ENCODE measurements at regions not wholly inside any gene's neighbourhood (a gene's known extent, or its start where the extent isn't known, plus 50 kb on each side); places are given as distances from the start of the nearest gene placed in this dataset.

DNA sequence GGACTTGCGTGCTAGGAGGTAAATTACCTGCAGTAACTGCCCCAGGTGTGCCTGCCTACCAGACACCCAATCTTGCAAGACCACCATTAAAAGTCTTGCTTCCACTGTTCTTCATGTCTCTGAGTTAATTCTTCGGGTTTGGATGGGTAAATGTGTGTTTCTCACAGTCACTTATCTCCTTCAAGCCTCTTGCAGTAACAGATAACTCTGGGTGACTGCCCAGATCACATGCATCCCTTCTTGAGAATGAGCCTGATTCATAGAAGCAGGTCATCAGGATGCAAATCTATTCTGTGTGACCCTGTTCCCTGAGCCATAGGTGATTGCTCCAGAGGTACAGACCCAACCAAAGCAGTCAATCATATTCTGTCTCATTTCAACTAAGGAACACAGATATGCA, 194.6 kb downstream of the METTL4 start:
- POLR2A ChIA-PET: no interaction called here

GRCh38 chr18:2380101-2380500, 191.2 kb downstream of the METTL4 start:
- no peak for TF ChIP-seq LEF1 (IDR thresholded peaks at IDR 0.05; ENCODE audit: borderline replicate concordance)
- TF ChIP-seq PKNOX1 (IDR thresholded peaks at IDR 0.05): no peak
- TF ChIP-seq SP1 (IDR thresholded peaks at IDR 0.05): no peak
- no peak for TF ChIP-seq TARDBP (IDR thresholded peaks at IDR 0.05)
- TF ChIP-seq CTBP1 (IDR thresholded peaks at IDR 0.05; ENCODE audit: borderline replicate concordance): no peak
- no peak for TF ChIP-seq HDGF (IDR thresholded peaks at IDR 0.05; ENCODE audit: borderline replicate concordance)
- TF ChIP-seq FOXM1 (IDR thresholded peaks at IDR 0.05; ENCODE audit: borderline replicate concordance): no peak
- TF ChIP-seq SUZ12 (IDR thresholded peaks at IDR 0.05): no peak
- TF ChIP-seq FOXA1 (IDR thresholded peaks at IDR 0.05): no peak
- TF ChIP-seq ELF4 (IDR thresholded peaks at IDR 0.05): no peak
- no peak for TF ChIP-seq FOXK2 (IDR thresholded peaks at IDR 0.05)
- TF ChIP-seq ARNT (IDR thresholded peaks at IDR 0.05): no peak
- TF ChIP-seq NFRKB (IDR thresholded peaks at IDR 0.05): no peak
- TF ChIP-seq L3MBTL2 (conservative IDR thresholded peaks at IDR 0.05): no peak
- ChIA-PET POLR2A (no interaction called here), CTCF (no interaction called here)
- DNase-seq (ENCODE audit: extremely low spot score): no peak

More for the DNA sequence above, 194.6 kb downstream of the METTL4 start:
- CTCF ChIA-PET: no interaction called here
- no peak for DNase-seq (ENCODE audit: extremely low spot score)
- TF ChIP-seq LEF1 (IDR thresholded peaks at IDR 0.05; ENCODE audit: borderline replicate concordance) (no peak), SUZ12 (IDR thresholded peaks at IDR 0.05) (no peak), L3MBTL2 (conservative IDR thresholded peaks at IDR 0.05) (no peak), ZNF384 (IDR thresholded peaks at IDR 0.05) (no peak), FOXM1 (IDR thresholded peaks at IDR 0.05; ENCODE audit: borderline replicate concordance) (no peak), HDGF (IDR thresholded peaks at IDR 0.05; ENCODE audit: borderline replicate concordance) (no peak), CTBP1 (IDR thresholded peaks at IDR 0.05; ENCODE audit: borderline replicate concordance) (no peak), SP1 (IDR thresholded peaks at IDR 0.05) (no peak), FOXA1 (IDR thresholded peaks at IDR 0.05) (no peak), FOXK2 (IDR thresholded peaks at IDR 0.05) (no peak), NFRKB (IDR thresholded peaks at IDR 0.05) (no peak), TARDBP (IDR thresholded peaks at IDR 0.05) (no peak), ELF4 (IDR thresholded peaks at IDR 0.05) (no peak), PKNOX1 (IDR thresholded peaks at IDR 0.05) (no peak), ARNT (IDR thresholded peaks at IDR 0.05) (no peak), BHLHE40 (IDR thresholded peaks at IDR 0.05; ENCODE audit: borderline replicate concordance) (no peak)

- TF ChIP-seq NFRKB (IDR thresholded peaks at IDR 0.05): no peak
- TF ChIP-seq TARDBP (IDR thresholded peaks at IDR 0.05): no peak
- TF ChIP-seq PKNOX1 (IDR thresholded peaks at IDR 0.05): no peak
- no peak for TF ChIP-seq HDGF (IDR thresholded peaks at IDR 0.05; ENCODE audit: borderline replicate concordance)
- TF ChIP-seq FOXM1 (IDR thresholded peaks at IDR 0.05; ENCODE audit: borderline replicate concordance): no peak
- no peak for TF ChIP-seq ARNT (IDR thresholded peaks at IDR 0.05)
- TF ChIP-seq SUZ12 (IDR thresholded peaks at IDR 0.05): no peak
- ChIA-PET CTCF (no interaction called here), POLR2A (no interaction called here)
- DNase-seq (ENCODE audit: extremely low spot score): no peak
Measured at GRCh38 chr18:2381539-2381938, 189.8 kb downstream of the METTL4 start.

DNA sequence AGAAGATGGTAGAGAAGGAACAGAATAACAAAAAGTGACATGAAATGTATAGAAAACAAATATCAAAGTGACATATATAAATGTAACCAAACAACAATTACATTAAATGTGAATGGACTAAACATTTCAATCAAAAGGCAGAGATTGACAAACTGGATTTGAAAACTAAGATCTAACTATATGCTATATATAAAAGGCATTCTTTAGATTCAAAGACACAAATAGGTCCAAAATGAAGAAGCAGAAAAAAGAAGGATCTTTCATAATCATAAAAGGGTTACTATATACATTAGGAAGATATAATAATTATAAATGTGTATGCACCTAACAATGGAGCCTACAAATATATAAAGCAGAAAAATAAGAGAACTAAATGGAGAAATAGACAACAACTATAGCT, 183.7 kb downstream of the METTL4 start:
- POLR2A ChIA-PET: no interaction called here
- CTCF ChIA-PET: no interaction called here
- TF ChIP-seq CTBP1 (IDR thresholded peaks at IDR 0.05; ENCODE audit: borderline replicate concordance) (no peak), FOXK2 (IDR thresholded peaks at IDR 0.05) (no peak), SUZ12 (IDR thresholded peaks at IDR 0.05) (no peak), BHLHE40 (IDR thresholded peaks at IDR 0.05; ENCODE audit: borderline replicate concordance) (no peak), ARNT (IDR thresholded peaks at IDR 0.05) (no peak), HDGF (IDR thresholded peaks at IDR 0.05; ENCODE audit: borderline replicate concordance) (no peak), LEF1 (IDR thresholded peaks at IDR 0.05; ENCODE audit: borderline replicate concordance) (no peak), L3MBTL2 (conservative IDR thresholded peaks at IDR 0.05) (no peak), FOXA1 (IDR thresholded peaks at IDR 0.05) (no peak), SP1 (IDR thresholded peaks at IDR 0.05) (no peak), ELF4 (IDR thresholded peaks at IDR 0.05) (no peak), ZNF384 (IDR thresholded peaks at IDR 0.05) (no peak), NFRKB (IDR thresholded peaks at IDR 0.05) (no peak), TARDBP (IDR thresholded peaks at IDR 0.05) (no peak), FOXM1 (IDR thresholded peaks at IDR 0.05; ENCODE audit: borderline replicate concordance) (no peak), PKNOX1 (IDR thresholded peaks at IDR 0.05) (no peak)
- DNase-seq (ENCODE audit: extremely low spot score): no peak

- CTCF ChIA-PET: no interaction called here
- DNase-seq (ENCODE audit: extremely low spot score): no peak
- POLR2A ChIA-PET: no interaction called here
- no peak for TF ChIP-seq FOXK2 (IDR thresholded peaks at IDR 0.05)
- no peak for TF ChIP-seq ELF4 (IDR thresholded peaks at IDR 0.05)
- no peak for TF ChIP-seq LEF1 (IDR thresholded peaks at IDR 0.05; ENCODE audit: borderline replicate concordance)
- no peak for TF ChIP-seq SUZ12 (IDR thresholded peaks at IDR 0.05)
- no peak for TF ChIP-seq SP1 (IDR thresholded peaks at IDR 0.05)
- TF ChIP-seq BHLHE40 (IDR thresholded peaks at IDR 0.05; ENCODE audit: borderline replicate concordance): no peak
- no peak for TF ChIP-seq CTBP1 (IDR thresholded peaks at IDR 0.05; ENCODE audit: borderline replicate concordance)
- TF ChIP-seq ARNT (IDR thresholded peaks at IDR 0.05): no peak
- TF ChIP-seq FOXA1 (IDR thresholded peaks at IDR 0.05): no peak
- no peak for TF ChIP-seq NFRKB (IDR thresholded peaks at IDR 0.05)
- TF ChIP-seq ZNF384 (IDR thresholded peaks at IDR 0.05): no peak
- no peak for TF ChIP-seq L3MBTL2 (conservative IDR thresholded peaks at IDR 0.05)
- no peak for TF ChIP-seq PKNOX1 (IDR thresholded peaks at IDR 0.05)
- TF ChIP-seq FOXM1 (IDR thresholded peaks at IDR 0.05; ENCODE audit: borderline replicate concordance): no peak
- no peak for TF ChIP-seq HDGF (IDR thresholded peaks at IDR 0.05; ENCODE audit: borderline replicate concordance)
Measured at GRCh38 chr18:2390158-2390557, 181.1 kb downstream of the METTL4 start.

Measured in HEK293T (cell line).